ENCODE measurements at regions not wholly inside any gene's neighbourhood (a gene's known extent, or its start where the extent isn't known, plus 50 kb on each side); places are given as distances from the start of the nearest gene placed in this dataset.

- no peak for TF ChIP-seq CTCF (IDR thresholded peaks at IDR 0.05)
- TF ChIP-seq POLR2A (IDR thresholded peaks at IDR 0.05) = no peak
- TF ChIP-seq EP300 (IDR thresholded peaks at IDR 0.05) = no peak
Measured at GRCh38 chr2:12935222-12935621, 218.5 kb downstream of the TRIB2 start.

Data from tibial nerve (tissue), 4 donors.